Neural cell (in vitro differentiated cells): ENCODE measurements at regions not wholly inside any gene's neighbourhood (a gene's known extent, or its start where the extent isn't known, plus 50 kb on each side); places are given as distances from the start of the nearest gene placed in this dataset.

ENCODE experiments used
- CTCF ChIP-seq: fragments of 450-650 bp; IDR thresholded peaks from 2 replicates; pipeline ENCODE4 v1.5.1; 2014; ENCODE audit warnings: antibody characterized with exemption, mild to moderate bottlenecking, moderate library complexity; ENCODE audit not compliant: poor library complexity, severe bottlenecking
- EP300 ChIP-seq: fragments of 450-650 bp; conservative IDR thresholded peaks from 2 replicates; pipeline ENCODE4 v1.6.1; 2014; ENCODE audit warnings: antibody characterized with exemption, mild to moderate bottlenecking, moderate library complexity; ENCODE audit not compliant: poor library complexity, severe bottlenecking
- EZH2 ChIP-seq: fragments of 200-600, 300-800 bp; shearing (Covaris generic), sonication (generic); IDR thresholded peaks from 2 replicates; pipeline ENCODE4 v1.6.1; 2014; ENCODE audit warnings: antibody characterized with exemption, low read length, borderline replicate concordance, mild to moderate bottlenecking; ENCODE audit not compliant: insufficient read depth, poor library complexity, severe bottlenecking
- MXI1 ChIP-seq: fragments of 450-650 bp; conservative IDR thresholded peaks from 2 replicates; pipeline ENCODE4 v1.6.1; 2014; ENCODE audit warnings: antibody characterized with exemption, mild to moderate bottlenecking; ENCODE audit not compliant: poor library complexity, severe bottlenecking
- POLR2AphosphoS5 ChIP-seq: IDR thresholded peaks from 2 replicates; pipeline ENCODE4 v1.6.1; 2012
- RAD21 ChIP-seq: fragments of 450-650 bp; conservative IDR thresholded peaks from 2 replicates; pipeline ENCODE4 v1.6.1; 2014; ENCODE audit warnings: antibody characterized with exemption, mild to moderate bottlenecking, moderate library complexity
- SMC3 ChIP-seq: fragments of 450-650 bp; conservative IDR thresholded peaks from 2 replicates; pipeline ENCODE4 v1.6.1; 2014; ENCODE audit warnings: antibody characterized with exemption, mild to moderate bottlenecking, moderate library complexity; ENCODE audit not compliant: poor library complexity
- TAF1 ChIP-seq: IDR thresholded peaks from 2 replicates; pipeline ENCODE4 v1.6.1; 2012; ENCODE audit warnings: low read depth

GRCh38 chr12:19910681-19911080 is 457.7 kb upstream of the PDE3A start:
- no peak for TF ChIP-seq EP300
- no peak for TF ChIP-seq CTCF
- no peak for TF ChIP-seq TAF1
- no peak for TF ChIP-seq POLR2AphosphoS5
- no peak for TF ChIP-seq RAD21
- no peak for TF ChIP-seq EZH2
- TF ChIP-seq MXI1 = no peak
- no peak for TF ChIP-seq SMC3
